Peyer's patch (tissue), 4 donors: ENCODE measurements at regions not wholly inside any gene's neighbourhood (a gene's known extent, or its start where the extent isn't known, plus 50 kb on each side); places are given as distances from the start of the nearest gene placed in this dataset.

Experiments
- DNase-seq, 3 donors: peaks; one replicate each; pipeline ENCODE4 v3.0.0-alpha.2; 2017 to 2019
- H3K27ac ChIP-seq, 4 donors: fragments of 200-600 bp; sonication (generic); one replicate each; pipeline ENCODE4 v1.5.1; 2016 to 2019
- H3K27me3 ChIP-seq, 2 donors: fragments of 200-600 bp; sonication (generic); one replicate each; pipeline ENCODE4 v1.5.1; 2019
- H3K36me3 ChIP-seq, 3 donors: fragments of 200-600 bp; sonication (generic); one replicate each; pipeline ENCODE4 v1.5.1; 2016 to 2019
- H3K4me1 ChIP-seq, 4 donors: fragments of 200-600 bp; sonication (generic); one replicate each; pipeline ENCODE4 v1.5.1; 2016 to 2019
- H3K4me3 ChIP-seq, 4 donors: fragments of 200-600 bp; sonication (generic); 1 replicate in 3 of 4; 2 replicates in 1 of 4; pipeline ENCODE4 v1.5.1; 2016 to 2019; ENCODE audit warnings: mild to moderate bottlenecking in 1 of 4
- H3K9me3 ChIP-seq, 4 donors: fragments of 200-600 bp; sonication (generic); one replicate each; pipeline ENCODE4 v1.5.1; 2016 to 2019; ENCODE audit warnings: mild to moderate bottlenecking in 1 of 4
- CTCF ChIP-seq, 6 experiments: fragments of 450-650 bp in 4 of 6; fragments of 200-600 bp in 2 of 6; sonication (generic) in 1 of 6; IDR thresholded peaks; one replicate each; pipeline ENCODE4 v1.5.1; 2017 to 2019; ENCODE audit warnings: antibody characterized with exemption in 6 of 6, mild to moderate bottlenecking in 3 of 6, moderate library complexity in 1 of 6
- POLR2A ChIP-seq, 2 donors: fragments of 450-650 bp; IDR thresholded peaks; one replicate each; pipeline ENCODE4 v1.5.1; 2017; ENCODE audit warnings: antibody characterized with exemption in 2 of 2, mild to moderate bottlenecking in 2 of 2, moderate library complexity in 2 of 2

DNA sequence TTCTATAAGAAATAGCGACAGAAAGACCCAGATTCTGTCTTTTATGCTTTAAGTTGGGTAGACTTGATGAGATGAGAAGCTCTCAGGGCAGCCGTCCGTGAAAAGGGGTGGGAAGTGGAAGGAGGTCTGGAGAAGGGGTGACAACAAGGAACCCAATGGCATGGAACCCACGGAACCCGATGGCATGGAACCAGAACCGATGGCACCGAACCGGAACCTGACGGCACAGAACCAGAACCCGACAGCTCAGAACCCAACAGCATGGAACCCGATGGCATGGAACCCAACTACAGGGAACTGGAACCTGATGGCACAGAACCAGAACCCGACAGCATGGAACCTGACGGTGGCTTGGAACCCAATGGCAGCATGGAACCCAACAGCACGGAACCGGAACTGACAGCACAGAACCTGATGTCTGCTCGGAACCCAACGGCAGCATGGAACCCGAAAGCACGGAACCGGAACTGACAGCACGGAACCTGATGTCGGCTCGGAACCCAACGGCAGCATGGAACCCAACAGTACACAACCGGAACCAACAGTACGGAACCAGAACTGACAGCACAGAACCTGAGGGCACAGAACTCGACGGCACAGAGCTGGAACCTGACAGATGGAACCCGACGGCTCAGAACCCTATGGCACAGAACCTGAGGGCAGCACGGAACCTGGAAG lies 155.2 kb downstream of the TMEM18 start:
- Histone ChIP-seq H3K27ac (no peak overlapping the region), H3K36me3 (no peaks in the 10 kb centered on the region), H3K4me1 (no peaks in the 10 kb centered on the region), H3K4me3 (no peak overlapping the region), H3K27me3 (no peaks in the 10 kb centered on the region), H3K9me3 (no peaks in the 10 kb centered on the region)
- TF ChIP-seq POLR2A (IDR thresholded peaks at IDR 0.05) (no peak), CTCF (IDR thresholded peaks at IDR 0.05) (no peak)
- DNase-seq, result no peak

DNA sequence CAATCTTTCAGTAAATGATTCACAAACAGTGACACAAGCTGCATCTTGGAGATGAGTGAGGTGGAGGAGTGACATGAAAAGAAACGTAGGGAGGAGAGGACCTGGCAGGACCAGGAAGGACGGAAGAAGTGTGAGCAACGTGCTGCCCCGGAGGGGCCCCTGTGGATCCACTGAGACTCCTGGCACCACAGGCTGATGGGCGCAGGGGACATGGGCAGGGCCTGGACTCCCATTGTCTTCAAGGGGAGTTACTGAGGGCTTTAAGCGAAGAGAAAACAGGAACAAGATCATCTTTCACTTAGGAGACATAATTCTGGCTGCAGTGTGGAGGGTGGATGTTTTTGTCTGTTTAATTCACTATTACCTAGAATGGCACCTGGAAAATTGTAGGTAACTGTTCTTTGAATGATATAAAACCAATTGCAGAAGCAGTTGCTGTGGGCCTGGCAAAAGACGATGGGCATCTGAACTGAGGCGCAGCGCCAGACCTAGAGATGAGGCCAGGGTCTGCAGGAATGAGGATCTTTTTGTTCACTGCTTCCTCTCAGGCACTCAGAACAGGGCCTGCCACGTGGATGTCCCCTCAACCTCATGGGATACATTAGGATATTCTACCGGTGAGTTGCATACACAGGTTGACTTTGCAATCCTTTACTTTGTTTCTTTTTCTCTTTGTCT lies 156.4 kb downstream of the TMEM18 start:
- Histone ChIP-seq H3K27ac (no peak overlapping the region), H3K36me3 (no peaks in the 10 kb centered on the region), H3K27me3 (no peaks in the 10 kb centered on the region), H3K4me1 (no peaks in the 10 kb centered on the region), H3K4me3 (no peak overlapping the region), H3K9me3 (no peaks in the 10 kb centered on the region)
- TF ChIP-seq POLR2A (IDR thresholded peaks at IDR 0.05), result no peak
- TF ChIP-seq CTCF (IDR thresholded peaks at IDR 0.05), result no peak
- DNase-seq, result no peak

- no peaks in the 10 kb centered on the region for H3K27me3 ChIP-seq
- TF ChIP-seq POLR2A (IDR thresholded peaks at IDR 0.05) (no peak), CTCF (IDR thresholded peaks at IDR 0.05) (no peak)
- H3K4me1 ChIP-seq, result no peaks in the 10 kb centered on the region
- no peak overlapping the region for H3K27ac ChIP-seq
- no peak for DNase-seq
- H3K9me3 ChIP-seq, result no peaks in the 10 kb centered on the region
- no peaks in the 10 kb centered on the region for H3K36me3 ChIP-seq
- no peak overlapping the region for H3K4me3 ChIP-seq
These were observed 160.3 kb downstream of the TMEM18 start for GRCh38 chr2:516944-517343.

DNA sequence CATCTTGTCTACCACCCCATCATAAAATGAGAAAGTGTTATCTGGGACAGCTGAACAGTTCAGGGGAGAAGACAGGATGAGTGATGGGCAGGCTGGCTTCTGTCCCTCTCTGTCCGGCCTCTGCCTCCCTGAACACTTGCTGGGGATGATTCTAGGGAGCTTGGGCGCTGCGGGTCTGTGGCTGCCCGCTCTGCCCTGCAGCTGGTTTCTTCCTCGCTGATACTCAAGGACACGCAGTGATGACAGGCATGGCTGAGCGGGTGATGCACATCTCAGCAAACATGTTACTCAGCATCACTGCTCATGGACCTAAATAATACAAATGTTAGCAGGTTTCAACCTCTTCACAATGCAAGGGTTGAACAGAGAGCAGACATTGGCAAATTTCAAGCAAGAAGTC lies 161.1 kb downstream of the TMEM18 start:
- H3K27ac ChIP-seq, result no peak overlapping the region
- no peaks in the 10 kb centered on the region for H3K9me3 ChIP-seq
- no peak overlapping the region for H3K4me3 ChIP-seq
- H3K27me3 ChIP-seq, result no peaks in the 10 kb centered on the region
- no peaks in the 10 kb centered on the region for H3K4me1 ChIP-seq
- TF ChIP-seq POLR2A (IDR thresholded peaks at IDR 0.05) (no peak), CTCF (IDR thresholded peaks at IDR 0.05) (no peak)
- no peaks in the 10 kb centered on the region for H3K36me3 ChIP-seq
- DNase-seq, result no peak

GRCh38 chr2:515441-516127 lies 161.6 kb downstream of the TMEM18 start:
- no peaks in the 10 kb centered on the region for H3K4me1 ChIP-seq
- H3K27ac ChIP-seq, result no peak overlapping the region
- TF ChIP-seq CTCF (IDR thresholded peaks at IDR 0.05), result no peak
- TF ChIP-seq POLR2A (IDR thresholded peaks at IDR 0.05), result no peak
- no peak for DNase-seq
- H3K4me3 ChIP-seq, result no peak overlapping the region
- no peaks in the 10 kb centered on the region for H3K36me3 ChIP-seq
- H3K27me3 ChIP-seq, result no peaks in the 10 kb centered on the region
- H3K9me3 ChIP-seq, result no peaks in the 10 kb centered on the region
